ENCODE measurements at regions not wholly inside any gene's neighbourhood (a gene's known extent, or its start where the extent isn't known, plus 50 kb on each side); places are given as distances from the start of the nearest gene placed in this dataset.

- DNase-seq, result no peak
Observed at GRCh38 chr11:97202613-97203292, 812.9 kb downstream of the JRKL start.

DNA sequence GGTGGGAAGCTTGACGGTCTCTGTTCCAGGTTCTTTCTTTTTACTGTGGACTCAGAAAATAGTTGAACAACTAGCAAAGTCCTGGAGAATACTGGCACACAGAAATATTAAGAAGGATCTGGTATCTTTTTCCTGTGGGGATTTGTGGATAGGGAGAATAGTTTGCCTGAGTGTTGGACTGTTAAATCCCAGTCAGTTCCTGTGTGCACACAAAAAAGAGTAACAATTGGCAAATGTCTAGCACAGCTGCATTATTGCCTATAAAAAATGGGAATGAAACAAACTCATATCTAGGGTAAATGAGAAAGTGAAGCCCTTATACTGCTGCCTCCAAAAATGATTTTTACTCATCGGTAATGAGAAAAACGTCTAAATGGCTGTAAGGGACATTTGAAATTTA lies 828.2 kb downstream of the JRKL start:
- DNase-seq, result no peak

DNA sequence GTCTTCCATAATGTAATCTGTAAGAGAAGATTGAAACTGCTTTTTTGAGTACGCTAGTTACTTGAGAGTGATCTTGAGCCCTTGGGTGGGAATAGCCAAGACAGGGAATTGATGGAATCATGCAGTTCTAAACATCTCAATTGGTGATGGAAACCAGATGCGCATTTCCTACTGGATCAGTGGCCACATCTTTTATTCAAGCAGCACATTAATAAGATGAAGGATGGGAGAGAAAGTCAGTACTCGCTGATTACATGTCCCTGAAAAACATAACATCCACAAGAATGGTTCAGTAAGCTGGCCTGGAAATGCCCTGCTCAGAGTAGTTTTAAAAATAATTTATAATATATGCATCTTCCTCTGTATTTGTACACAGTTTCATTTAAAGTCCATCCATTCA lies 833.8 kb downstream of the JRKL start:
- no peak for DNase-seq

- no peak for DNase-seq
Observed at GRCh38 chr11:97224396-97224795, 834.6 kb downstream of the JRKL start.

DNA sequence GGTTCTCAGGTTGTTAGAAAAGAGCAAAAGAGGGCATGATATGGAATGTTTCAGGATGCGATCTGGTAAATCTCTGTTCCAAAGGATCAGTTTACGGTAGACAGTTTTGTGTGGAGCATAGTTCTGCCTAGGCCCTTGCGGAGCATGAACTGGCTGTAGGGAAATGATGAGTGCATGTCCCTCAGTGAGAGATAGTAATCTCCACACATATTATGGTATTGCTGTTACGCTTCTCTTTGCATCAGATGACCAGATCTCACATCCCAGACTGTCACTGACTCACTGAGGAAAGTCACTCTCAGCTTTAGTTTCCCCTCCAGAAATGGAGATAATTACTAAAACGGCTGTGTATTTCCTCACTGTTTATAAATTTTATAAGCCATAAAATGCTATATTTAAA lies 836.0 kb downstream of the JRKL start:
- DNase-seq, result no peak

- DNase-seq, result no peak
Observed at GRCh38 chr11:97229936-97230335, 840.1 kb downstream of the JRKL start.

DNA sequence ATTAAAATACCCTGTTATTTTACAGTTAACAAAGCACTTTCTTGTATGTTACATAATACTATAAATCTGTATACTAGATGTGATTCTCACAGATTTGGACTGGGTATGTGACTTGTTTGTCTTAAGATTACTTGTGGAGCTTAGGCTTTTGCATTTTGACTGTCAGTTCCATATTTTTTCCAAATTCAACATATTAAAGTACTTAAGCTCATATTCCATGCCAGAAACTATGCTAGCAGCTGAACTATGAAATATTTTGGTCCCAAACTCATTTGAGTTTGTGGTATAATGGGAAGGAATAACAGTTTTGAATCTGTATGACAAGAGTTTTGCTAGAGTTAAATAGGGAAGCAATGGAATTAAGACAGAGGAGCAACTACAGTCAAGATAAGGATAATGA lies 841.4 kb downstream of the JRKL start:
- no peak for DNase-seq

- no peak for DNase-seq
Observed at GRCh38 chr11:97234016-97234415, 844.2 kb downstream of the JRKL start.

DNA sequence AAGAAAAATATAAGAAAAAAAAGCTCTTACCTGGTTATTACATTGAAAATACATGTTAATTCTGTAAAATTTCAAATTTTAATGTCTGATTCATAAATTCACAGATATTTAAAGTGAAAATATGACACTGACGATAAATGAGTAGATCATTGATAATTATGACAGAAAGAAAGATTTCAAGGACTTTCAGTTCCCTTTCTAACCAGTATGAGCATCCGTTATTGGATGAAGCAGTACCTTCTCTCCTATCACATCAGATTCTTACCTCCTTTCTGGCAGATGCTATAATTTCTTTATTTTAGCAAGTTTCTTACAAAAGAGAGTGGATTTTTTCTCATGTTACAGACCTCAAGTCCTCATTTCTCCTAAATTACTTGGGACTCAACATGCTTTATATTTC lies 847.3 kb downstream of the JRKL start:
- DNase-seq, result no peak

DNA sequence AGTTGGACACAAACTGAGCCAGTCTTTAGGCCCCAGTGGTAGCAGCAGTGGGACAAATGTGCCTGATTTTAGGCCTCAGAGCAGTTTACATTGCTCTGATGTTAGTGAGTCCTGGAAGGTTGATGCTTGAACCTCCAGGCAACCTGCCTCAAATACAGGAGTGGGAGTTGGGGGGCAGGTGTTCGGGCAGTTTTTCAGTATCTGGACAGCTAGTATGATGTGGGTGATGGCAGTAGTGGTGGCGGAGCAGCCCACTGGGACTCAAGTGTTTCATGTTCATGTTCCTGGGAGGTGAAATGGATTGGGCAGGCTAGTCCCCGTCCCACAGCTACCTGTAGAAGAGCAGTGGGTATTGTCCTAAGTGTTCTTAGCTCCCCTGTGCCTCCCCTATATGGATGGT lies 857.8 kb downstream of the JRKL start:
- no peak for DNase-seq

DNA sequence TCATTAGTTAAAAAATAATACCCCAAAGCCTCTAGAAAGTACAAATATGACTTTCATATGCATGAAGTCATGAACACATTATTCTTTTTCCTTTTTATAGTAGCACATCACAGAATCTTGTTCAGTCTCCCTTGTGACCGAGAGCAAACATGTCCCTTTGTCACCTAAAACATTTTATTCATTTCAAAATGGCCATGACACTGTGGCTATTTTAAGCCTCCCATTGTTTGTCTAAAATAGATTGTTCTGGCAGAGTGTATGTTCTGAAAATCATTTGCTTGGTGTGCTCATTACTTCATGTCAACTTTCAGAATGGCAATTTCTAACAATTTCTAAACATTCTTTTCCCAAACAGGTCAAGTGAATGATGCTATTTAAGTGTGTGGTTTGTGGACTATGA lies 865.0 kb downstream of the JRKL start:
- DNase-seq, result no peak

- no peak for DNase-seq
Observed at GRCh38 chr11:97259434-97259833, 869.6 kb downstream of the JRKL start.

- no peak for DNase-seq
Observed at GRCh38 chr11:97259884-97260283, 870.1 kb downstream of the JRKL start.

GRCh38 chr11:97263183-97263858 lies 873.5 kb downstream of the JRKL start:
- no peak for DNase-seq

DNA sequence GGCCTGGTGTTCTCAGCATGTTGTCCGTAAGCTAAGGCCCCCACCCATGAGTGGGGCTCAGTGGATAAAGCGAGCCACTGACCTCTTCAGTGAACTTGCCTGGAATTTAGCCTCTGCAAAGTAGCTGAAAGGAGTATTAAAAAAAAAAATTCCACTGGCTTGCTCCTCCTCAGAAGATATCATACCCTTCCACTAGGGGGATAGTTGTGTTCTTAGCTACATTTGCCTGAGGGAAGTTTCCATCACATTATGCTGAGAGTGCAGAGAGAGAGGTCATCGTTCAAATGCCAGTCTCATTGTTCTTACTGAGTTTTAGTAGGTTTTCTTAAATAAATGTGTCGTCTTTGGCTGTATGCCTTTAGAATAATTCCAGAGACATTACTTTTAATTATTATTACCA lies 879.7 kb downstream of the JRKL start:
- no peak for DNase-seq

GRCh38 chr11:97279341-97279740 lies 889.5 kb downstream of the JRKL start:
- no peak for DNase-seq

GRCh38 chr11:97280347-97280746 lies 890.5 kb downstream of the JRKL start:
- DNase-seq, result no peak

GRCh38 chr11:97289823-97290222 lies 900.0 kb downstream of the JRKL start:
- no peak for DNase-seq

GRCh38 chr11:97290464-97291041 lies 900.7 kb downstream of the JRKL start:
- DNase-seq, result no peak

DNA sequence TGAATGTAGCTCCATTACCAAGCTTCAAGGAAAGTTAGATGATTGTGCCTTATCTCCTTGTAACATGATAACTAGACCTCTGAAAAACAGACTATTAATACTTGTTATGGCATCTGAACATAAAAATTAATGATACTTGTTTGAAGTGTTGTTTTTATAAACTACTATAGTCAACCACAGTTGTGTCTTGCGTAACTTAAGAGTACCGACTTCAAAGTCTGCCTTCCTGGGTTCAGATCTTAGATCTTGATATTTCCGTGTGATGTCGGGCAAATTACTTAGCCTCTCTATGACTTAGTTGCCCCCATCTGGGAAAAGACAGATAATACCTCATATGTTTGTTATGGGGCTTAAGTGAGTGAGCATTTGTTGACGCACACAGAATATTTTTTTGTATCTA lies 906.5 kb downstream of the JRKL start:
- no peak for DNase-seq

DNA sequence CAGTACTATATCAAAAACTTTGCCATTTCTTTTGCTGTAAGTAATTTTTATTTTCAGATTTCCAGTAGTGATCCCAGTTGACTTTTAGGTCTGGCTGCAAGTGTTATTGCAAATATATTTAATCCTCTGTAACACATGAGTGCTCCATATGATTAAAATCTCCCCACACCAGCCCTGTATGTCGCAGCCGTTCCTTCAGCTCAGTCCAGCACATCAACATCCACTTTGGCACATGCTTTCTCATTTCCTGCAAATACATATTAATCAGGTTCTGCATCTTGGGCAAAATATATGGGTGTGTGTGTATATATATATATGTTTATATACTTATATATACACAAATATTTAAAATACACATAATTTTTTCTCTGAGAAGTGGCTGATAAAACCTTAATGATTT lies 919.5 kb downstream of the JRKL start:
- DNase-seq, result no peak

DNA sequence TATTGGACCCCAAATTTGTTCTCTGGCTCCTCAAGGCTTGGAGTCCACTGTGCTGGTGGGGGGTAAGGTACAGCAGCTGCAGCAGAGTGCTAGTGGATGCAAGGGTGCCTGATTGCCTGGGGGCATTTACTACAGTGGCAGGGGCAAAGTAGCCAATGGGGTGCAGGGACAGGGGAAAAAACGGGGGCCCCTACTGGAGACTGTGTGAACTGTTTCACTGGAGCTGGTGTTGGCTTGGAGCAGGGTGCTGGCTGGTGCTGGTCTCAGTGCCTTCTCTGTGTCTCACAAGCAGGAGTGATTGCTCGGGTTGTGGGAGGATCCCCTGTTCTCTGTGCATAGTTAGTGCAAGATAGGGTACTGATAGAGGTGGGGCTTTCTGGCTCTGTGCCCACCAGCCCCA lies 935.9 kb downstream of the JRKL start:
- DNase-seq, result no peak

GRCh38 chr11:97332271-97332670 lies 942.5 kb downstream of the JRKL start:
- DNase-seq, result no peak

- DNase-seq, result no peak
Observed at GRCh38 chr11:97336064-97336463, 946.3 kb downstream of the JRKL start.

DNA sequence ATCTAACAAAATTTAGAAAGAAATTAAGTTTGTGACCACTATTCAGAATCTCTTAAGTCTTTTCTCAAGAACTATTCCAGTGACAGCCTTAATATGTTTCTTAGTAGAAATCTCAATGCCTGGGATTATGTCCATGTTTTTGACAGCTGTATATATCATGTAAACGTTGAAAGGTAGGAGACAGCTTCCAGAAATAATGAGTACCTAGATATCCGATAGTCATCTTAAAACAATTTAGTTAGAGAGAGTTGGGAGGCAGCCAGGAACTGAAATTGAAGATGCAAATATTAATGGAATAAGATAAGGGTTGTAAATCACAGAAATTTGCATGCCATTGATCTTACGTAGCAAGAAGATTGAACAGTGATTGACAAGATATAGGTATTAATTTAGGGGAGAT lies 955.2 kb downstream of the JRKL start:
- no peak for DNase-seq
